SU-DHL-6 (cell line): ENCODE measurements at regions not wholly inside any gene's neighbourhood (a gene's known extent, or its start where the extent isn't known, plus 50 kb on each side); places are given as distances from the start of the nearest gene placed in this dataset.

ENCODE experiments used
- H2AFZ ChIP-seq: fragments of 200-600 bp; sonication (generic); 2 replicates; pipeline ENCODE4 v1.6.1; 2014; ENCODE audit warnings: low read depth, mild to moderate bottlenecking, moderate library complexity, mixed read lengths, antibody characterized with exemption, low read length; ENCODE audit not compliant: severe bottlenecking
- H3F3A ChIP-seq: fragments of 200-600 bp; shearing (Covaris generic); 2 replicates; pipeline ENCODE4 v1.6.0; 2016; ENCODE audit warnings: antibody characterized with exemption, mild to moderate bottlenecking; ENCODE audit not compliant: insufficient read depth
- H3K27ac ChIP-seq: fragments of 200-600 bp; sonication (generic); 2 replicates; pipeline ENCODE4 v1.5.1; 2016; ENCODE audit warnings: low read depth, mild to moderate bottlenecking, low read length, moderate library complexity, mixed read lengths
- H3K27me3 ChIP-seq: fragments of 200-600 bp; sonication (generic), shearing (Covaris generic); 2 replicates; pipeline ENCODE4 v1.6.0; 2014; ENCODE audit warnings: mild to moderate bottlenecking, low read length
- H3K36me3 ChIP-seq: fragments of 200-600 bp; sonication (generic); 2 replicates; pipeline ENCODE4 v1.6.1; 2014; ENCODE audit warnings: mild to moderate bottlenecking, low read length, mixed read lengths
- H3K4me2 ChIP-seq: fragments of 300-600, 200-600 bp; shearing (Covaris generic), sonication (generic); 2 replicates; pipeline ENCODE4 v1.6.0; 2014; ENCODE audit warnings: low read length, low read depth, mild to moderate bottlenecking; ENCODE audit not compliant: poor library complexity, severe bottlenecking
- H3K4me3 ChIP-seq: fragments of 200-600 bp; sonication (generic); 2 replicates; pipeline ENCODE4 v1.5.1; 2014; ENCODE audit warnings: antibody characterized with exemption, low read length, mild to moderate bottlenecking, mixed read lengths; ENCODE audit not compliant: insufficient read depth, poor library complexity, severe bottlenecking
- H3K79me2 ChIP-seq: fragments of 200-600 bp; sonication (generic); 2 replicates; pipeline ENCODE4 v1.6.1; 2014; ENCODE audit warnings: mild to moderate bottlenecking, low read length, moderate library complexity; ENCODE audit not compliant: insufficient read depth
- H3K9ac ChIP-seq: fragments of 200-600 bp; sonication (generic); 2 replicates; pipeline ENCODE4 v1.7.0; 2014; ENCODE audit warnings: mild to moderate bottlenecking, low read length
- H3K9me2 ChIP-seq: fragments of 200-600 bp; sonication (generic); replicated peaks from 2 replicates; pipeline ENCODE4 v1.6.1; 2014; ENCODE audit warnings: low read length; ENCODE audit not compliant: insufficient read depth
- H3K9me3 ChIP-seq: fragments of 200-600 bp; sonication (generic); 2 replicates; pipeline ENCODE4 v1.6.1; 2014; ENCODE audit warnings: low read length, mixed read lengths; ENCODE audit not compliant: insufficient read depth
- H4K20me1 ChIP-seq: fragments of 200-600 bp; sonication (generic); 2 replicates; pipeline ENCODE4 v1.6.1; 2014; ENCODE audit warnings: low read depth, mild to moderate bottlenecking, antibody characterized with exemption, low read length, moderate library complexity, mixed read lengths
- EZH2phosphoT487 ChIP-seq: fragments of 200-600 bp; sonication (generic), shearing (Covaris generic); conservative IDR thresholded peaks from 2 replicates; pipeline ENCODE4 v1.6.1; 2018; ENCODE audit warnings: mild to moderate bottlenecking, antibody characterized with exemption, low read length, moderate library complexity, mixed read lengths
- TF ChIP-seq, protein P1 (sequence below): fragments of 200-600 bp; sonication (generic); IDR thresholded peaks from one replicate; pipeline ENCODE4 v1.5.1; 2017; ENCODE audit warnings: antibody characterized with exemption, mild to moderate bottlenecking, low read length, moderate library complexity; ENCODE audit not compliant: insufficient read depth, poor library complexity, severe bottlenecking

DNA sequence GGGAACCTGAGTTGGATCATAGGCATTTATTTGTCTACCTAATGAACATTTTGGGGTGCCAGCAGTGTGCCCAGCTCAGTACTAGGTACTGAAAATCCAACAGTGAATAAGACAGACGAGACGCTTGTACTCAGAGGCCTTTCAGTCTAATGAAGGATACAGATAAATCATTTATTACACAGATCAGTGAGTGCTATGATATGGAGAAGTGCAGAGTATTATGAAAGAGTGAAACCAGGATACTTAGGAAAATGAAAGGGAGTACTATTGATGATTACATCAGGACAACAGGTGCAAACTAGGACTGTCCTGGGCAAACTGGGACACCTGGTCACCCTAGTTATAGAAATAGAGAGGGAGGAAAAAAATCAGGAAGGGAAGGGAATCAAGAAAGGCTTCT lies 207.5 kb upstream of the NCAM1 start:
- H3F3A ChIP-seq = no peaks in the 10 kb centered on the region
- H3K4me2 ChIP-seq = no peak overlapping the region
- no peaks in the 10 kb centered on the region for H4K20me1 ChIP-seq
- H3K79me2 ChIP-seq = no peaks in the 10 kb centered on the region
- H3K36me3 ChIP-seq = no peaks in the 10 kb centered on the region
- no peak for TF ChIP-seq EZH2phosphoT487
- TF ChIP-seq, protein P1, sequence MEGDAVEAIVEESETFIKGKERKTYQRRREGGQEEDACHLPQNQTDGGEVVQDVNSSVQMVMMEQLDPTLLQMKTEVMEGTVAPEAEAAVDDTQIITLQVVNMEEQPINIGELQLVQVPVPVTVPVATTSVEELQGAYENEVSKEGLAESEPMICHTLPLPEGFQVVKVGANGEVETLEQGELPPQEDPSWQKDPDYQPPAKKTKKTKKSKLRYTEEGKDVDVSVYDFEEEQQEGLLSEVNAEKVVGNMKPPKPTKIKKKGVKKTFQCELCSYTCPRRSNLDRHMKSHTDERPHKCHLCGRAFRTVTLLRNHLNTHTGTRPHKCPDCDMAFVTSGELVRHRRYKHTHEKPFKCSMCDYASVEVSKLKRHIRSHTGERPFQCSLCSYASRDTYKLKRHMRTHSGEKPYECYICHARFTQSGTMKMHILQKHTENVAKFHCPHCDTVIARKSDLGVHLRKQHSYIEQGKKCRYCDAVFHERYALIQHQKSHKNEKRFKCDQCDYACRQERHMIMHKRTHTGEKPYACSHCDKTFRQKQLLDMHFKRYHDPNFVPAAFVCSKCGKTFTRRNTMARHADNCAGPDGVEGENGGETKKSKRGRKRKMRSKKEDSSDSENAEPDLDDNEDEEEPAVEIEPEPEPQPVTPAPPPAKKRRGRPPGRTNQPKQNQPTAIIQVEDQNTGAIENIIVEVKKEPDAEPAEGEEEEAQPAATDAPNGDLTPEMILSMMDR = no peak
- H3K9me3 ChIP-seq = no peaks in the 10 kb centered on the region
- H2AFZ ChIP-seq = no peak overlapping the region
- no peaks in the 10 kb centered on the region for H3K27me3 ChIP-seq
- H3K9ac ChIP-seq = no peak overlapping the region
- no peak overlapping the region for H3K4me3 ChIP-seq
- H3K27ac ChIP-seq = no peak overlapping the region
- H3K9me2 ChIP-seq = no peaks in the 10 kb centered on the region

DNA sequence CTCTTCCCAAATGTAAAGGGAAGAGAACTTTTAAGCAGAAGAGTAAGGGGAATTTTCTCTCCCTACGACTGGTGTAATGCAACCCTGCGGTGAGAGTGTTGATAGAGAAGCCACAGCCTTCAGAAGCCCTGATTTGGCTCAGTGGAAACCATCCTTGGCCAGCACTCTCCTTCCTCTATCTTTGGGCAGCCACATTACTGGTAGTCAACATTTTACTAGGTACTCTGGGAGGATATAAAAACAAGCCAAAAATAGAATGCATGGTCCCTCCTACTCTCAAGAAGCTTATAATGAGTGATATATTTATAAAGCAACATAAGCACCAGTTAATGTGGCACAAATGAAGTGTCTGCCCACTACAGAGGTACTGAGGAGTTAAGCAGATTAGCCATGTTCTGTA lies 201.8 kb upstream of the NCAM1 start:
- TF ChIP-seq, protein P1 = no peak
- TF ChIP-seq EZH2phosphoT487 = no peak
- H2AFZ ChIP-seq = no peak overlapping the region

DNA sequence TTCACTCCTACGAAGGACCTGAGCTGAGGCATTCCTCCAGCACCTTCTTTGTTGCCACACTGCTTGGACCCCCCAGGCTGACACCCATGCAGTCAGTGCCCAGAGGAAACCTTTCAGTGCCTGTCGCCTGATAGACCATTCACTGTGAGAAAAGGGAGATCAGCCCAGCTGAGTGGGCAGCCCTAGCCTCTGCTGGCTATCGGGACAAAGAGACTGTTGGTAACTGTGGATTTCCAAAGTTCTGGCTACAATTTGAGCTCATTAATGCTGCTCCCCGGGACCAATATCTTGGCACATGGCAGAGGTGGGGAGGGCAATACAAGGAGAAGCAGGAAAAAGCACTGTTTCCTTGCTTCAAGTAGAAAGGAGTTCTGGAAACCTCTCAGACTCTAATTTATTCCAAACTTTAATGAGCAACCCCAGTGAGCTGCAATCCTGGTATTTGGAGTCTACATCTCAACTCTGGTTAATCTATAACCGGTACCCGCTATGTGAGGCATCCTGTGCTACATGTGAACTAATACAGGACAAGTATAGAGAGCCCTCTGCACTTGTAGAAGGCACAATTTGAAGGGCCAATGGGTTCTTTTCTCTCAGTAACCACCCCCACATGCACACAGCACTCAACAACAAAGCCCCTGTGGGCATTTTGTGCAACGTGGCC lies 200.7 kb upstream of the NCAM1 start:
- no peaks in the 10 kb centered on the region for H3K27me3 ChIP-seq
- H4K20me1 ChIP-seq = no peaks in the 10 kb centered on the region
- no peaks in the 10 kb centered on the region for H3F3A ChIP-seq
- no peak overlapping the region for H3K9ac ChIP-seq
- H3K4me3 ChIP-seq = no peak overlapping the region
- H3K4me2 ChIP-seq = no peak overlapping the region
- no peak for TF ChIP-seq EZH2phosphoT487
- TF ChIP-seq, protein P1 = no peak
- H3K9me3 ChIP-seq = no peaks in the 10 kb centered on the region
- no peaks in the 10 kb centered on the region for H3K36me3 ChIP-seq
- H3K79me2 ChIP-seq = no peaks in the 10 kb centered on the region
- H3K27ac ChIP-seq = no peak overlapping the region
- H2AFZ ChIP-seq = no peak overlapping the region
- no peaks in the 10 kb centered on the region for H3K9me2 ChIP-seq

More for the DNA sequence above, 201.8 kb upstream of the NCAM1 start:
- H3K27me3 ChIP-seq = no peaks in the 10 kb centered on the region
- no peak overlapping the region for H3K4me3 ChIP-seq
- H4K20me1 ChIP-seq = no peaks in the 10 kb centered on the region
- H3K79me2 ChIP-seq = no peaks in the 10 kb centered on the region
- no peaks in the 10 kb centered on the region for H3K36me3 ChIP-seq
- H3F3A ChIP-seq = no peaks in the 10 kb centered on the region
- no peak overlapping the region for H3K4me2 ChIP-seq
- H3K9me2 ChIP-seq = no peaks in the 10 kb centered on the region
- H3K27ac ChIP-seq = no peak overlapping the region
- H3K9ac ChIP-seq = no peak overlapping the region
- no peaks in the 10 kb centered on the region for H3K9me3 ChIP-seq
